Pancreas (tissue), 10 donors: ENCODE measurements at regions not wholly inside any gene's neighbourhood (a gene's known extent, or its start where the extent isn't known, plus 50 kb on each side); places are given as distances from the start of the nearest gene placed in this dataset.

Experiments used
- ATAC-seq, 4 donors: fragments of 200-7000 bp; cut with Tn5 transposase; one replicate each; pipeline versions ENCODE4 v1.8.0 to v1.9.1; 2020; ENCODE audit warnings: mild to moderate bottlenecking in 4 of 4, moderate library complexity in 4 of 4
- DNase-seq, 6 donors: peaks; one replicate each; pipeline ENCODE4 v3.0.0-alpha.2; 2020
- FAIRE-seq: peaks from 2 replicates; lab custom pipeline; 2012; peaks lifted over from hg19 to GRCh38; lab: Jason Lieb, UNC
- H3K27ac ChIP-seq, 4 donors: fragments of 200-600 bp; sonication (generic); 1 replicate in 3 of 4; 2 replicates in 1 of 4; pipeline versions ENCODE4 v1.5.0 to v1.8.0; 2020
- H3K27me3 ChIP-seq, 4 donors: fragments of 200-600 bp; one replicate each; pipeline ENCODE4 v1.8.0; 2021
- H3K36me3 ChIP-seq, 3 donors: fragments of 200-600 bp; sonication (generic) in 1 of 3; one replicate each; pipeline versions ENCODE4 v1.5.0 to v1.8.0; 2020 to 2021
- H3K4me1 ChIP-seq, 3 donors: fragments of 200-600 bp; one replicate each; pipeline ENCODE4 v1.8.0; 2021
- H3K4me3 ChIP-seq, 4 donors: fragments of 200-600 bp; sonication (generic) in 2 of 4; one replicate each; pipeline versions ENCODE4 v1.5.0 to v1.8.0; 2020 to 2021
- H3K9me3 ChIP-seq, 4 donors: fragments of 200-600 bp; one replicate each; pipeline ENCODE4 v1.8.0; 2021
- CTCF ChIP-seq, 4 donors: fragments of 200-600 bp; sonication (generic) in 3 of 4; IDR thresholded peaks; one replicate each; pipeline versions ENCODE4 v1.5.0 to v1.8.0; 2021; ENCODE audit warnings: antibody characterized with exemption in 4 of 4
- WGBS, 2 donors: extraction: QIAGEN DNeasy Blood & Tissue Kit; methylation state at CpG; one replicate each; pipeline ENCODE4 v1.1.7; 2013; 5-methylcytosine and 5-hydroxymethylcytosine counted together
- intact Hi-C, 3 donors: fragments of 100-400 bp; cut with DNase I; formaldehyde crosslinking; loops; one replicate each; pipeline versions ENCODE4 v1.11.1 to v1.14.2; 2022
- donor health status: healthy with polysubstance abuse.
- donor health status: DM: no; HTN: no; CAD: no; lungs with moderate emphysema.
- donor health status: DM: no; HTN: no; CAD: no.
- donor health status: control.
- donor health status: control.
- donor health status: Bipolar disorder and iron deficiency.
- donor health status: DM: yes; HTN: yes; CAD: no.
- donor health status: DM: no; HTN: no; CAD: no.
- donor health status: DM: no; HTN: no; CAD: no.
- donor health status: DM: yes; HTN: yes; CAD: no.

GRCh38 chr9:113822315-113822714 lies 53.8 kb upstream of the ZNF618 start:
- no peak overlapping the region for H3K27ac ChIP-seq
- no peak for TF ChIP-seq CTCF (IDR thresholded peaks at IDR 0.05)
- H3K4me3 ChIP-seq, result no peak overlapping the region
- FAIRE-seq (no peak), DNase-seq (no peak), ATAC-seq (no peak)
- WGBS, 2 donors, result 89 to 92% methylated on average over 2 of the region's 2 CpGs
- H3K9me3 ChIP-seq, result no peaks in the 10 kb centered on the region
- intact Hi-C loops, result no loop called here
- no peaks in the 10 kb centered on the region for H3K27me3 ChIP-seq
- H3K36me3 ChIP-seq, result no peaks in the 10 kb centered on the region
- H3K4me1 ChIP-seq, result no peaks in the 10 kb centered on the region

DNA sequence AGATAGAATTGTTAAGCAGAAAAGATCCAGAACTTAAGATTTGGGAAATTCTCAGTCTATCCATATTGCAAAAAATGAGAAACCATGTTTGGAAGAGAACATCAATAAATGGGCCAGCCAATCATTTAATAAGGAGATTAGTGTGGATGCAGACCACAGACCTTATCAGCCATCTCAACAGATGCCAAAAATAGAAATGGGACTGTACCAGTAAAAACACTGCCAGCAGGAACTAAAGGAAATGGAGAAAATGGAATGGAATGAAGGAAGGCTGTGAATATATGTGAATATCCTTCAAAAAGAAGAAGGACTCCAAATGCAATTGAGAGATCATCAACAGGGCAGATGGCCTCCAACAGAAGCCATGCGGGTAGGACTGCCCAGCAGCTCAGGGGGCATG lies 52.7 kb upstream of the ZNF618 start:
- no peaks in the 10 kb centered on the region for H3K4me1 ChIP-seq
- no peak for DNase-seq
- intact Hi-C loops, result no loop called here
- 89 to 100% methylated on average over 1 of the region's 1 CpG for WGBS, 2 donors
- TF ChIP-seq CTCF (IDR thresholded peaks at IDR 0.05), result no peak
- no peaks in the 10 kb centered on the region for H3K27me3 ChIP-seq
- no peaks in the 10 kb centered on the region for H3K9me3 ChIP-seq
- no peaks in the 10 kb centered on the region for H3K36me3 ChIP-seq
- no peak overlapping the region for H3K4me3 ChIP-seq
- H3K27ac ChIP-seq, result no peak overlapping the region
- FAIRE-seq, result no peak
- ATAC-seq, result no peak
